Nephron progenitor cell (in vitro differentiated cells): ENCODE measurements at regions not wholly inside any gene's neighbourhood (a gene's known extent, or its start where the extent isn't known, plus 50 kb on each side); places are given as distances from the start of the nearest gene placed in this dataset.

Experiments used
- DNase-seq: peaks from one replicate; pipeline ENCODE4 v3.0.0; 2021
- H3K27ac Mint-ChIP-seq: 2 replicates; pipeline ENCODE4 v1.8.0; 2021; ENCODE audit warnings: mild to moderate bottlenecking, moderate library complexity, mixed read lengths
- H3K27me3 Mint-ChIP-seq: 2 replicates; pipeline ENCODE4 v1.8.0; 2021; ENCODE audit warnings: mild to moderate bottlenecking, low read depth, mixed read lengths; ENCODE audit not compliant: poor library complexity
- H3K36me3 Mint-ChIP-seq: 2 replicates; pipeline ENCODE4 v1.8.0; 2021; ENCODE audit warnings: low read depth, mixed read lengths
- H3K4me1 Mint-ChIP-seq: 2 replicates; pipeline ENCODE4 v1.8.0; 2021; ENCODE audit warnings: mixed read lengths
- H3K4me3 Mint-ChIP-seq: 2 replicates; pipeline ENCODE4 v1.8.0; 2021; ENCODE audit warnings: mild to moderate bottlenecking, moderate library complexity, mixed read lengths
- H3K9me3 Mint-ChIP-seq: 2 replicates; pipeline ENCODE4 v1.8.0; 2021; ENCODE audit warnings: mild to moderate bottlenecking, moderate library complexity, mixed read lengths
- TF ChIP-seq, protein P1 (sequence below): fragments of 200-600 bp; sonication (generic); IDR thresholded peaks from 2 replicates; pipeline ENCODE4 v1.5.0; 2021; ENCODE audit warnings: antibody characterized with exemption

- Mint-ChIP-seq H3K27me3 (peaks cover 5% of the 10 kb centered on the region), H3K36me3 (no peaks in the 10 kb centered on the region), H3K9me3 (peaks cover 4% of the 10 kb centered on the region), H3K4me1 (no peaks in the 10 kb centered on the region), H3K4me3 (no peak overlapping the region), H3K27ac (no peak overlapping the region)
- no peak for DNase-seq
- TF ChIP-seq, protein P1, sequence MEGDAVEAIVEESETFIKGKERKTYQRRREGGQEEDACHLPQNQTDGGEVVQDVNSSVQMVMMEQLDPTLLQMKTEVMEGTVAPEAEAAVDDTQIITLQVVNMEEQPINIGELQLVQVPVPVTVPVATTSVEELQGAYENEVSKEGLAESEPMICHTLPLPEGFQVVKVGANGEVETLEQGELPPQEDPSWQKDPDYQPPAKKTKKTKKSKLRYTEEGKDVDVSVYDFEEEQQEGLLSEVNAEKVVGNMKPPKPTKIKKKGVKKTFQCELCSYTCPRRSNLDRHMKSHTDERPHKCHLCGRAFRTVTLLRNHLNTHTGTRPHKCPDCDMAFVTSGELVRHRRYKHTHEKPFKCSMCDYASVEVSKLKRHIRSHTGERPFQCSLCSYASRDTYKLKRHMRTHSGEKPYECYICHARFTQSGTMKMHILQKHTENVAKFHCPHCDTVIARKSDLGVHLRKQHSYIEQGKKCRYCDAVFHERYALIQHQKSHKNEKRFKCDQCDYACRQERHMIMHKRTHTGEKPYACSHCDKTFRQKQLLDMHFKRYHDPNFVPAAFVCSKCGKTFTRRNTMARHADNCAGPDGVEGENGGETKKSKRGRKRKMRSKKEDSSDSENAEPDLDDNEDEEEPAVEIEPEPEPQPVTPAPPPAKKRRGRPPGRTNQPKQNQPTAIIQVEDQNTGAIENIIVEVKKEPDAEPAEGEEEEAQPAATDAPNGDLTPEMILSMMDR = no peak
Observed at GRCh38 chr13:76620036-76620435, 266.2 kb downstream of the KCTD12 start.

- Mint-ChIP-seq H3K27ac (no peak overlapping the region), H3K4me1 (no peaks in the 10 kb centered on the region), H3K36me3 (no peaks in the 10 kb centered on the region), H3K4me3 (no peak overlapping the region), H3K9me3 (peaks cover 4% of the 10 kb centered on the region), H3K27me3 (peaks cover 5% of the 10 kb centered on the region)
- no peak for DNase-seq
- TF ChIP-seq, protein P1 = no peak
Observed at GRCh38 chr13:76619631-76620030, 266.6 kb downstream of the KCTD12 start.

- peaks cover 7% of the 10 kb centered on the region for H3K9me3 Mint-ChIP-seq
- H3K27ac Mint-ChIP-seq = no peak overlapping the region
- no peak overlapping the region for H3K4me3 Mint-ChIP-seq
Observed at GRCh38 chr13:76610819-76611415, 275.3 kb downstream of the KCTD12 start.

GRCh38 chr13:76609643-76610042 is 276.6 kb downstream of the KCTD12 start:
- TF ChIP-seq, protein P1 = no peak
- Mint-ChIP-seq H3K27ac (no peak overlapping the region), H3K4me3 (no peak overlapping the region), H3K4me1 (no peaks in the 10 kb centered on the region), H3K36me3 (no peaks in the 10 kb centered on the region), H3K9me3 (peaks cover 12% of the 10 kb centered on the region), H3K27me3 (no peaks in the 10 kb centered on the region)
- DNase-seq = no peak

More at GRCh38 chr13:76610819-76611415, 275.3 kb downstream of the KCTD12 start:
- DNase-seq = no peak
- TF ChIP-seq, protein P1 = no peak
- H3K27me3 Mint-ChIP-seq = no peaks in the 10 kb centered on the region
- H3K36me3 Mint-ChIP-seq = no peaks in the 10 kb centered on the region
- no peaks in the 10 kb centered on the region for H3K4me1 Mint-ChIP-seq

- peaks cover 12% of the 10 kb centered on the region for H3K9me3 Mint-ChIP-seq
- no peak overlapping the region for H3K4me3 Mint-ChIP-seq
- H3K27me3 Mint-ChIP-seq = no peaks in the 10 kb centered on the region
- H3K27ac Mint-ChIP-seq = no peak overlapping the region
- H3K36me3 Mint-ChIP-seq = no peaks in the 10 kb centered on the region
- DNase-seq = no peak
- H3K4me1 Mint-ChIP-seq = no peaks in the 10 kb centered on the region
- TF ChIP-seq, protein P1 = no peak
Observed at GRCh38 chr13:76607866-76608265, 278.3 kb downstream of the KCTD12 start.

DNA sequence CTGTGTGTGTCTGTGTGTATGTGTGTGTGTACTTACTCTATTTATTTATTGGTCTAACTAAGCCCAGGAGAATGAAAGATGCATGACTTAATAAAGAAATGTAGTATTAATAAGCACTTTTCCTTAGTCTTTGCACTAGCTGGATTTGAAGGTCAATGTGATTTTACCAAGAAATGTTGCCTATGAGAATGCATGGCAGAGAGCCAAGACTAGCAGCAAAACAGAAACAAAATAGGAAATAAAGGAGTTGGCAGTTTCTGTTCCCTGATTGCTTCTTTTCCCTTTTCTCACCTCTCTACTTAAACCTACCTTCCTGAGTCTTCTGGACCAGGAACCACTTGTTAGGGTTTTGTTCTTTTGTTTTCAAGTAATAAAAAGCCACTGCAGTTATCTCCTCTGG is 286.1 kb downstream of the KCTD12 start:
- no peaks in the 10 kb centered on the region for H3K4me1 Mint-ChIP-seq
- H3K27me3 Mint-ChIP-seq = no peaks in the 10 kb centered on the region

More for the DNA sequence above, 286.1 kb downstream of the KCTD12 start:
- TF ChIP-seq, protein P1 = no peak
- H3K27ac Mint-ChIP-seq = no peak overlapping the region
- no peaks in the 10 kb centered on the region for H3K36me3 Mint-ChIP-seq
- DNase-seq = no peak
- H3K9me3 Mint-ChIP-seq = peaks cover 5% of the 10 kb centered on the region
- no peak overlapping the region for H3K4me3 Mint-ChIP-seq
